Naive thymus-derived CD4-positive, alpha-beta T cell (primary cell): ENCODE measurements at regions not wholly inside any gene's neighbourhood (a gene's known extent, or its start where the extent isn't known, plus 50 kb on each side); places are given as distances from the start of the nearest gene placed in this dataset.

ENCODE experiments used
- ATAC-seq: fragments of 150-1000 bp; cut with Tn5 transposase; 2 replicates; pipeline ENCODE4 v1.10.0; 2021; ENCODE audit warnings: mild to moderate bottlenecking, moderate library complexity
- CTCF ChIA-PET: fragments of 350-600 bp; sonication (Branson Sonifier 250); formaldehyde crosslinking; loops from one replicate; lab custom pipeline; 2021; ENCODE audit warnings: antibody characterized with exemption; lab: Charles Lee
- POLR2A ChIA-PET: fragments of 350-600 bp; sonication (Branson Sonifier 250); formaldehyde crosslinking; loops from one replicate; lab custom pipeline; 2021; ENCODE audit warnings: antibody characterized with exemption, inconsistent platforms; lab: Charles Lee
- DNase-seq, 9 donors: peaks; one replicate each; pipeline versions ENCODE4 v3.0.0 to v3.0.0-alpha.2; 2020 to 2022; ENCODE audit warnings: mixed read lengths in 1 of 9
- H3K27ac ChIP-seq: one replicate; pipeline ENCODE4 v1.7.0; 2013; ENCODE audit warnings: mild to moderate bottlenecking, low read depth, low read length, moderate library complexity
- H3K27me3 ChIP-seq, 2 donors: one replicate each; pipeline ENCODE4 v1.7.0; 2013; ENCODE audit warnings: low read length in 2 of 2, mild to moderate bottlenecking in 2 of 2, moderate library complexity in 2 of 2; ENCODE audit not compliant: control insufficient read depth in 2 of 2, insufficient read depth in 2 of 2
- H3K36me3 ChIP-seq, 3 experiments: 1 replicate in 2 of 3; 2 replicates in 1 of 3; pipeline ENCODE4 v1.7.0; 2013; ENCODE audit warnings: low read length in 3 of 3, mild to moderate bottlenecking in 3 of 3, moderate library complexity in 1 of 3; ENCODE audit not compliant: insufficient read depth in 3 of 3, control insufficient read depth in 2 of 3
- H3K4me1 ChIP-seq, 2 donors: one replicate each; pipeline ENCODE4 v1.7.0; 2013; ENCODE audit warnings: low read length in 2 of 2, mild to moderate bottlenecking in 2 of 2, moderate library complexity in 1 of 2; ENCODE audit not compliant: control insufficient read depth in 2 of 2, insufficient read depth in 2 of 2
- H3K4me3 ChIP-seq: 2 replicates; pipeline ENCODE4 v1.7.0; 2013; ENCODE audit warnings: mild to moderate bottlenecking, low read length
- H3K9me3 ChIP-seq, 3 experiments: 1 replicate in 2 of 3; 2 replicates in 1 of 3; pipeline ENCODE4 v1.7.0; 2013; ENCODE audit warnings: low read length in 3 of 3; ENCODE audit not compliant: control insufficient read depth in 2 of 3
- H3K27ac Mint-ChIP-seq, 9 donors: one replicate each; pipeline ENCODE4 v1.8.0; 2020 to 2022; ENCODE audit warnings: mixed read lengths in 9 of 9, mild to moderate bottlenecking in 8 of 9, moderate library complexity in 5 of 9, inconsistent platforms in 2 of 9
- H3K27me3 Mint-ChIP-seq, 5 donors: one replicate each; pipeline ENCODE4 v1.8.0; 2021 to 2022; ENCODE audit warnings: mixed read lengths in 5 of 5, mild to moderate bottlenecking in 1 of 5
- H3K36me3 Mint-ChIP-seq, 5 donors: one replicate each; pipeline ENCODE4 v1.8.0; 2020 to 2022; ENCODE audit warnings: mixed read lengths in 5 of 5, mild to moderate bottlenecking in 3 of 5, inconsistent platforms in 1 of 5
- H3K4me1 Mint-ChIP-seq, 7 donors: one replicate each; pipeline ENCODE4 v1.8.0; 2020 to 2022; ENCODE audit warnings: mixed read lengths in 7 of 7, mild to moderate bottlenecking in 3 of 7, inconsistent platforms in 1 of 7
- H3K4me3 Mint-ChIP-seq, 10 donors: one replicate each; pipeline ENCODE4 v1.8.0; 2020 to 2022; ENCODE audit warnings: mild to moderate bottlenecking in 10 of 10, mixed read lengths in 10 of 10, moderate library complexity in 6 of 10, inconsistent platforms in 2 of 10
- H3K9me3 Mint-ChIP-seq, 11 donors: one replicate each; pipeline ENCODE4 v1.8.0; 2020 to 2022; ENCODE audit warnings: mixed read lengths in 11 of 11, mild to moderate bottlenecking in 4 of 11, inconsistent platforms in 1 of 11, moderate library complexity in 1 of 11
- intact Hi-C, 2 donors: fragments of 100-400 bp; cut with micrococcal nuclease; formaldehyde crosslinking; loops; one replicate each; pipeline ENCODE4 v1.15.1; 2023

- Histone ChIP-seq H3K4me3 (no peak overlapping the region), H3K27ac (no peak overlapping the region), H3K4me1 (no peaks in the 10 kb centered on the region), H3K9me3 (no peaks in the 10 kb centered on the region), H3K27me3 (no peaks in the 10 kb centered on the region), H3K36me3 (no peaks in the 10 kb centered on the region)
- POLR2A ChIA-PET = no interaction called here
- CTCF ChIA-PET = no interaction called here
- Mint-ChIP-seq H3K36me3 (peaks cover 0 to 3% (median 0%) of the 10 kb centered on the region in 5 donors), H3K27me3 (peaks cover 3 to 27% (median 16%) of the 10 kb centered on the region in 5 donors), H3K27ac (no peak overlapping the region), H3K4me1 (no peaks in the 10 kb centered on the region), H3K4me3 (no peak overlapping the region), H3K9me3 (peaks cover 0 to 13% (median 0%) of the 10 kb centered on the region in 11 donors)
- ATAC-seq (no peak), DNase-seq (no peak)
- intact Hi-C loops = no loop called here
Measured at GRCh38 chr13:76620036-76620435, 266.2 kb downstream of the KCTD12 start.

GRCh38 chr13:76619631-76620030 lies 266.6 kb downstream of the KCTD12 start:
- ATAC-seq (no peak), DNase-seq (no peak)
- Mint-ChIP-seq H3K9me3 (peaks cover 0 to 13% (median 0%) of the 10 kb centered on the region in 11 donors), H3K27me3 (peaks cover 3 to 27% (median 16%) of the 10 kb centered on the region in 5 donors), H3K4me1 (no peaks in the 10 kb centered on the region), H3K27ac (no peak overlapping the region), H3K4me3 (no peak overlapping the region), H3K36me3 (peaks cover 0 to 3% (median 0%) of the 10 kb centered on the region in 5 donors)
- Histone ChIP-seq H3K27ac (no peak overlapping the region), H3K4me1 (no peaks in the 10 kb centered on the region), H3K36me3 (no peaks in the 10 kb centered on the region), H3K4me3 (no peak overlapping the region), H3K9me3 (no peaks in the 10 kb centered on the region), H3K27me3 (no peaks in the 10 kb centered on the region)
- POLR2A ChIA-PET = no interaction called here
- CTCF ChIA-PET = no interaction called here
- intact Hi-C loops = no loop called here

- Mint-ChIP-seq H3K4me1 (no peaks in the 10 kb centered on the region), H3K9me3 (peaks cover 0 to 6% (median 0%) of the 10 kb centered on the region in 11 donors), H3K4me3 (no peak overlapping the region), H3K27me3 (no peaks in the 10 kb centered on the region), H3K36me3 (no peaks in the 10 kb centered on the region), H3K27ac (no peak overlapping the region)
- intact Hi-C loops = no loop called here
- no peaks in the 10 kb centered on the region for H3K27me3 ChIP-seq
- ChIA-PET POLR2A (no interaction called here), CTCF (no interaction called here)
- no peak for DNase-seq
- H3K4me3 ChIP-seq = no peak overlapping the region
- no peak overlapping the region for H3K27ac ChIP-seq
- ATAC-seq = no peak
- no peaks in the 10 kb centered on the region for H3K4me1 ChIP-seq
- no peaks in the 10 kb centered on the region for H3K36me3 ChIP-seq
- H3K9me3 ChIP-seq = no peaks in the 10 kb centered on the region
Measured at GRCh38 chr13:76610819-76611415, 275.3 kb downstream of the KCTD12 start.

- no peaks in the 10 kb centered on the region for H3K27me3 ChIP-seq
- no peaks in the 10 kb centered on the region for H3K4me1 ChIP-seq
- peaks cover 0 to 6% (median 0%) of the 10 kb centered on the region in 11 donors for H3K9me3 Mint-ChIP-seq
- no peak overlapping the region for H3K27ac Mint-ChIP-seq
- ChIA-PET CTCF (no interaction called here), POLR2A (no interaction called here)
- no peaks in the 10 kb centered on the region for H3K9me3 ChIP-seq
- H3K4me3 ChIP-seq = no peak overlapping the region
- no peak overlapping the region for H3K27ac ChIP-seq
- no peaks in the 10 kb centered on the region for H3K36me3 ChIP-seq
- H3K4me3 Mint-ChIP-seq = no peak overlapping the region
- ATAC-seq (no peak), DNase-seq (no peak)
- peaks cover 0 to 3% (median 0%) of the 10 kb centered on the region in 5 donors for H3K27me3 Mint-ChIP-seq
- intact Hi-C loops = no loop called here
- no peaks in the 10 kb centered on the region for H3K4me1 Mint-ChIP-seq
- H3K36me3 Mint-ChIP-seq = no peaks in the 10 kb centered on the region
Measured at GRCh38 chr13:76609643-76610042, 276.6 kb downstream of the KCTD12 start.

DNA sequence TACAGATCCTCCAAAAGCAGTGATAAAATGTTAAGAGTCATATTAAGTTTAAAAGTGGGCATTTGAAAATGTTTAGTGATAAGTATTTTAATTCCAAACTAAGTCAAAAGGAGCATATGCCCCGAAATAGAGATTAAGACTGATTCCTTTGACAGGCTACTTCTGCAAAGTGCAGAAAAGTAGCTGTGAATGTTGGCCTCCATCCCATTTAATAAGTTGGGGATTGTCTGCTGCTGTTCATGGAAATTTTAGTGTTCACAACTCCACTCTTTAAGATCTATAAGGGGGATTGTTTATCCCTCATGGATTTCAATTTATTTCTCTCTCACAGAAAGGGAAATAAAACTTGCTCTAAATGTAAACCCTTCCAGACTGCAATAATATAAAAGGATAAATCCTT lies 278.3 kb downstream of the KCTD12 start:
- DNase-seq (no peak), ATAC-seq (no peak)
- ChIA-PET CTCF (no interaction called here), POLR2A (no interaction called here)
- no peaks in the 10 kb centered on the region for H3K4me1 ChIP-seq
- no peaks in the 10 kb centered on the region for H3K9me3 ChIP-seq
- H3K4me3 Mint-ChIP-seq = no peak overlapping the region
- intact Hi-C loops = no loop called here
- H3K4me3 ChIP-seq = no peak overlapping the region
- no peaks in the 10 kb centered on the region for H3K4me1 Mint-ChIP-seq
- H3K9me3 Mint-ChIP-seq = peaks cover 0 to 6% (median 0%) of the 10 kb centered on the region in 11 donors
- H3K27ac ChIP-seq = no peak overlapping the region
- peaks cover 0 to 13% (median 4%) of the 10 kb centered on the region in 5 donors for H3K27me3 Mint-ChIP-seq
- no peaks in the 10 kb centered on the region for H3K27me3 ChIP-seq
- no peaks in the 10 kb centered on the region for H3K36me3 Mint-ChIP-seq
- no peaks in the 10 kb centered on the region for H3K36me3 ChIP-seq
- no peak overlapping the region for H3K27ac Mint-ChIP-seq

DNA sequence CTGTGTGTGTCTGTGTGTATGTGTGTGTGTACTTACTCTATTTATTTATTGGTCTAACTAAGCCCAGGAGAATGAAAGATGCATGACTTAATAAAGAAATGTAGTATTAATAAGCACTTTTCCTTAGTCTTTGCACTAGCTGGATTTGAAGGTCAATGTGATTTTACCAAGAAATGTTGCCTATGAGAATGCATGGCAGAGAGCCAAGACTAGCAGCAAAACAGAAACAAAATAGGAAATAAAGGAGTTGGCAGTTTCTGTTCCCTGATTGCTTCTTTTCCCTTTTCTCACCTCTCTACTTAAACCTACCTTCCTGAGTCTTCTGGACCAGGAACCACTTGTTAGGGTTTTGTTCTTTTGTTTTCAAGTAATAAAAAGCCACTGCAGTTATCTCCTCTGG lies 286.1 kb downstream of the KCTD12 start:
- no peaks in the 10 kb centered on the region for H3K9me3 ChIP-seq
- H3K4me3 Mint-ChIP-seq = no peak overlapping the region
- H3K9me3 Mint-ChIP-seq = peaks cover 0 to 5% (median 0%) of the 10 kb centered on the region in 11 donors
- ATAC-seq (no peak), DNase-seq (no peak)
- H3K36me3 Mint-ChIP-seq = peaks cover 0 to 4% (median 0%) of the 10 kb centered on the region in 5 donors
- no peaks in the 10 kb centered on the region for H3K4me1 Mint-ChIP-seq
- H3K27ac Mint-ChIP-seq = no peak overlapping the region
- peaks cover 0 to 20% (median 15%) of the 10 kb centered on the region in 5 donors for H3K27me3 Mint-ChIP-seq
- no peaks in the 10 kb centered on the region for H3K4me1 ChIP-seq
- no peaks in the 10 kb centered on the region for H3K36me3 ChIP-seq
- H3K27me3 ChIP-seq = no peaks in the 10 kb centered on the region
- ChIA-PET POLR2A (no interaction called here), CTCF (no interaction called here)
- H3K4me3 ChIP-seq = no peak overlapping the region
- intact Hi-C loops = no loop called here
- no peak overlapping the region for H3K27ac ChIP-seq

- no peak for DNase-seq
- Histone ChIP-seq H3K27me3 (no peaks in the 10 kb centered on the region), H3K27ac (no peak overlapping the region), H3K4me3 (no peak overlapping the region), H3K9me3 (no peaks in the 10 kb centered on the region), H3K36me3 (no peaks in the 10 kb centered on the region), H3K4me1 (no peaks in the 10 kb centered on the region)
- Mint-ChIP-seq H3K4me1 (no peaks in the 10 kb centered on the region), H3K27me3 (peaks cover 0 to 12% (median 9%) of the 10 kb centered on the region in 5 donors), H3K9me3 (peaks cover 0 to 6% (median 0%) of the 10 kb centered on the region in 11 donors), H3K36me3 (peaks cover 0 to 4% (median 0%) of the 10 kb centered on the region in 5 donors), H3K27ac (no peak overlapping the region), H3K4me3 (no peak overlapping the region)
- no peak for ATAC-seq
- POLR2A ChIA-PET = no interaction called here
- intact Hi-C loops = no loop called here
- CTCF ChIA-PET = no interaction called here
Measured at GRCh38 chr13:76597868-76598267, 288.3 kb downstream of the KCTD12 start.
